Panc1 (cell line): ENCODE measurements at regions not wholly inside any gene's neighbourhood (a gene's known extent, or its start where the extent isn't known, plus 50 kb on each side); places are given as distances from the start of the nearest gene placed in this dataset.

ENCODE experiments used
- CTCF ChIP-seq: fragments of 450-650 bp; IDR thresholded peaks from 2 replicates; pipeline ENCODE4 v1.5.1; 2017; ENCODE audit warnings: mild to moderate bottlenecking
- POLR2AphosphoS5 ChIP-seq: IDR thresholded peaks from 2 replicates; pipeline ENCODE4 v1.6.1; 2012; ENCODE audit warnings: mild to moderate bottlenecking, low read depth, low read length, moderate library complexity
- REST ChIP-seq, 2 experiments: IDR thresholded peaks; 2 replicates each; pipeline ENCODE4 v1.6.1; 2011 to 2012; ENCODE audit warnings: low read depth in 2 of 2, control low read depth in 1 of 2, low read length in 1 of 2, mild to moderate bottlenecking in 1 of 2, moderate library complexity in 1 of 2; ENCODE audit not compliant: insufficient read depth in 1 of 2
- SIN3A ChIP-seq: IDR thresholded peaks from 2 replicates; pipeline ENCODE4 v1.6.1; 2012; ENCODE audit warnings: low read depth, mild to moderate bottlenecking, low read length, moderate library complexity, borderline replicate concordance; ENCODE audit not compliant: insufficient read depth
- TCF7L2 ChIP-seq: IDR thresholded peaks from 2 replicates; pipeline ENCODE4 v1.6.1; 2011; ENCODE audit warnings: mild to moderate bottlenecking, low read depth, low read length, inconsistent platforms

GRCh38 chr1:47548637-47549036 lies 110.8 kb downstream of the FOXD2 start:
- no peak for TF ChIP-seq CTCF
- TF ChIP-seq POLR2AphosphoS5, result no peak
- TF ChIP-seq REST (IDR thresholded peaks at IDR 0.05; ENCODE audit: insufficient read depth in 1 of 2, low read depth in 2 of 2, low read length in 1 of 2), result no peak
- TF ChIP-seq SIN3A, result no peak
- TF ChIP-seq TCF7L2, result no peak
